ENCODE measurements at regions not wholly inside any gene's neighbourhood (a gene's known extent, or its start where the extent isn't known, plus 50 kb on each side); places are given as distances from the start of the nearest gene placed in this dataset.

DNA sequence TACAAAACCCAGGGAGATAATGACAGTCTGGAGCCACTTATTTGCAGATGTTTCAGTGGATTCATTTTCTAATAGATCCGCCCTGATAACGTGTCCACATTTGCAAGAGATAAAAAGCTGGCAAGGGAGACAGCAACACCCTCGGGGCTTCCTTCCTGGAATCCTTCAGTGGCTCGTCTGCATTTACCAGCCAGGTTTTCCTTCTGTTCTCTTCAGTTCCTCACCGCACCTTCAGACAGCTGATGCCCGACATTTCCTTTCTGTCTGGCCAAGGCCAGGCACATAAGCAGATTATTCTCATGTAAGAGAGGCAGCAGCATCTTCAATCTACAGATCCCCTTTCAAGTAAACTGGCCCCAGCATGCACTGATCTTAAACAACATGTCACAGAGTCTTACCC is 56.2 kb upstream of the SPATA12 start:
- intact Hi-C loops (cut with DNase I), result no loop called here
- WGBS, result 66% methylated on average over 5 of the region's 6 CpGs

GRCh38 chr3:57003676-57004075 is 56.8 kb upstream of the SPATA12 start:
- DNase-seq (ENCODE audit: extremely low spot score), result no peak
- Histone ChIP-seq H3K4me3 (no peak overlapping the region), H3K9me3 (no peaks in the 10 kb centered on the region), H3K27me3 (no peaks in the 10 kb centered on the region), H3K27ac (replicated peaks in 1 of 4) (no peak overlapping the region), H3K4me1 (peaks cover 27 to 55% (median 45%) of the 10 kb centered on the region in 4 donors), H3K36me3 (no peaks in the 10 kb centered on the region)
- TF ChIP-seq CTCF (IDR thresholded peaks at IDR 0.05) (no peak), POLR2A (IDR thresholded peaks at IDR 0.05; ENCODE audit: low read depth) (no peak), POLR2AphosphoS5 (IDR thresholded peaks at IDR 0.05) (no peak), EP300 (IDR thresholded peaks at IDR 0.05) (no peak)
- intact Hi-C loops (cut with DNase I), result no loop called here
- WGBS, result 73% methylated on average over 2 of the region's 2 CpGs

More for the DNA sequence above, 56.2 kb upstream of the SPATA12 start:
- TF ChIP-seq EP300 (IDR thresholded peaks at IDR 0.05) (no peak), CTCF (IDR thresholded peaks at IDR 0.05) (no peak), POLR2A (IDR thresholded peaks at IDR 0.05; ENCODE audit: low read depth) (no peak), POLR2AphosphoS5 (IDR thresholded peaks at IDR 0.05) (no peak)
- no peaks in the 10 kb centered on the region for H3K36me3 ChIP-seq
- H3K9me3 ChIP-seq, result no peaks in the 10 kb centered on the region
- H3K4me3 ChIP-seq, result no peak overlapping the region
- H3K27ac ChIP-seq (replicated peaks in 1 of 4), result peak overlapping the region in 1 of 4 donors; percentile 19
- DNase-seq (ENCODE audit: extremely low spot score), result no peak
- peaks cover 30 to 55% (median 45%) of the 10 kb centered on the region in 4 donors for H3K4me1 ChIP-seq
- H3K27me3 ChIP-seq, result no peaks in the 10 kb centered on the region

- H3K4me3 ChIP-seq, result no peak overlapping the region
- intact Hi-C loops (cut with DNase I), result no loop called here
- no peak overlapping the region for H3K27ac ChIP-seq (replicated peaks in 1 of 4)
- H3K36me3 ChIP-seq, result no peaks in the 10 kb centered on the region
- peaks cover 4 to 51% (median 38%) of the 10 kb centered on the region in 4 donors for H3K4me1 ChIP-seq
- WGBS, result 92% methylated on average over 5 of the region's 5 CpGs
- no peaks in the 10 kb centered on the region for H3K27me3 ChIP-seq
- no peaks in the 10 kb centered on the region for H3K9me3 ChIP-seq
- TF ChIP-seq CTCF (IDR thresholded peaks at IDR 0.05), result no peak
- no peak for TF ChIP-seq POLR2AphosphoS5 (IDR thresholded peaks at IDR 0.05)
- TF ChIP-seq EP300 (IDR thresholded peaks at IDR 0.05), result no peak
- TF ChIP-seq POLR2A (IDR thresholded peaks at IDR 0.05; ENCODE audit: low read depth), result no peak
- no peak for DNase-seq (ENCODE audit: extremely low spot score)
Measured at GRCh38 chr3:57001356-57001755, 59.1 kb upstream of the SPATA12 start.

GRCh38 chr3:57000012-57000411 is 60.5 kb upstream of the SPATA12 start:
- Histone ChIP-seq H3K4me3 (no peak overlapping the region), H3K27me3 (no peaks in the 10 kb centered on the region), H3K27ac (replicated peaks in 1 of 4) (no peak overlapping the region), H3K4me1 (peaks cover 0 to 44% (median 36%) of the 10 kb centered on the region in 4 donors), H3K9me3 (no peaks in the 10 kb centered on the region), H3K36me3 (no peaks in the 10 kb centered on the region)
- intact Hi-C loops (cut with DNase I), result no loop called here
- TF ChIP-seq POLR2A (IDR thresholded peaks at IDR 0.05; ENCODE audit: low read depth) (no peak), CTCF (IDR thresholded peaks at IDR 0.05) (no peak), POLR2AphosphoS5 (IDR thresholded peaks at IDR 0.05) (no peak), EP300 (IDR thresholded peaks at IDR 0.05) (no peak)
- DNase-seq (ENCODE audit: extremely low spot score), result no peak
- WGBS, result 94% methylated on average over 4 of the region's 4 CpGs

GRCh38 chr3:56999547-56999946 is 60.9 kb upstream of the SPATA12 start:
- no peaks in the 10 kb centered on the region for H3K9me3 ChIP-seq
- intact Hi-C loops (cut with DNase I), result loop anchor here (5.0 to 10.0 kb wide), 3 partner anchors 78 to 225 kb away; partner anchors contain the start of genes APPL1 and IL17RD
- H3K27ac ChIP-seq (replicated peaks in 1 of 4), result no peak overlapping the region
- no peaks in the 10 kb centered on the region for H3K27me3 ChIP-seq
- no peak for DNase-seq (ENCODE audit: extremely low spot score)
- TF ChIP-seq CTCF (IDR thresholded peaks at IDR 0.05), result no peak
- no peak for TF ChIP-seq EP300 (IDR thresholded peaks at IDR 0.05)
- no peak for TF ChIP-seq POLR2AphosphoS5 (IDR thresholded peaks at IDR 0.05)
- no peak for TF ChIP-seq POLR2A (IDR thresholded peaks at IDR 0.05; ENCODE audit: low read depth)
- no peak overlapping the region for H3K4me3 ChIP-seq
- H3K36me3 ChIP-seq, result no peaks in the 10 kb centered on the region
- H3K4me1 ChIP-seq, result peaks cover 0 to 40% (median 34%) of the 10 kb centered on the region in 4 donors
